Upper lobe of left lung (tissue), 6 donors: ENCODE measurements at regions not wholly inside any gene's neighbourhood (a gene's known extent, or its start where the extent isn't known, plus 50 kb on each side); places are given as distances from the start of the nearest gene placed in this dataset.

Experiments
- ATAC-seq, 2 donors: fragments of 200-7000 bp; cut with Tn5 transposase; one replicate each; pipeline ENCODE4 v1.9.1; 2022; ENCODE audit warnings: mild to moderate bottlenecking in 2 of 2, moderate library complexity in 2 of 2; ENCODE audit not compliant: low FRiP score in 2 of 2
- DNase-seq, 2 donors: peaks; one replicate each; pipeline ENCODE4 v3.0.0-alpha.2; 2019 to 2020
- H3K27ac ChIP-seq, 4 donors: fragments of 200-600 bp; sonication (generic); one replicate each; pipeline ENCODE4 v1.5.1; 2016 to 2019
- H3K27me3 ChIP-seq, 4 donors: fragments of 200-600 bp; sonication (generic); one replicate each; pipeline ENCODE4 v1.5.1; 2017 to 2019
- H3K36me3 ChIP-seq, 4 donors: fragments of 200-600 bp; sonication (generic); one replicate each; pipeline ENCODE4 v1.5.1; 2016 to 2019
- H3K4me1 ChIP-seq, 4 donors: fragments of 200-600 bp; sonication (generic); one replicate each; pipeline ENCODE4 v1.5.1; 2018 to 2019
- H3K4me3 ChIP-seq, 4 donors: fragments of 200-600 bp; sonication (generic); one replicate each; pipeline ENCODE4 v1.5.1; 2017 to 2019; ENCODE audit warnings: mild to moderate bottlenecking in 2 of 4, moderate library complexity in 1 of 4
- H3K9me3 ChIP-seq, 4 donors: fragments of 200-600 bp; sonication (generic); one replicate each; pipeline ENCODE4 v1.5.1; 2018 to 2019
- CTCF ChIP-seq, 6 experiments: fragments of 450-650 bp in 4 of 6; fragments of 200-600 bp in 2 of 6; sonication (generic) in 2 of 6; IDR thresholded peaks; one replicate each; pipeline ENCODE4 v1.5.1; 2016 to 2019; ENCODE audit warnings: antibody characterized with exemption in 6 of 6
- EP300 ChIP-seq, 4 donors: sonication (generic); formaldehyde crosslinking; IDR thresholded peaks; one replicate each; pipeline ENCODE4 v1.5.1; 2017; ENCODE audit warnings: antibody characterized with exemption in 4 of 4, control low read depth in 2 of 4
- POLR2A ChIP-seq, 4 donors: fragments of 450-650 bp; IDR thresholded peaks; one replicate each; pipeline ENCODE4 v1.5.1; 2016 to 2017; ENCODE audit warnings: antibody characterized with exemption in 4 of 4, mild to moderate bottlenecking in 2 of 4
- POLR2AphosphoS5 ChIP-seq, 2 donors: sonication (generic); formaldehyde crosslinking; IDR thresholded peaks; one replicate each; pipeline ENCODE4 v1.5.1; 2017; ENCODE audit warnings: antibody characterized with exemption in 2 of 2
- WGBS, 2 donors: methylation state at CpG; one replicate each; pipeline ENCODE4 v1.1.5; 2017 to 2018; 5-methylcytosine and 5-hydroxymethylcytosine counted together
- donor health status: DM: no; HTN: no; CAD: no; lungs with moderate emphysema.
- donor health status: DM: no; HTN: yes; CAD: no; lungs with severe emphysema.

GRCh38 chr19:33998739-33999345 is 173.5 kb upstream of the LSM14A start:
- ATAC-seq: no peak
- TF ChIP-seq POLR2A (IDR thresholded peaks at IDR 0.05): no peak
- TF ChIP-seq CTCF (IDR thresholded peaks at IDR 0.05): peak in 5 of 6 experiments; percentile 10 to 36 (median 14)
- no peaks in the 10 kb centered on the region for H3K4me1 ChIP-seq
- no peak overlapping the region for H3K27ac ChIP-seq
- H3K4me3 ChIP-seq: no peak overlapping the region
- no peak for DNase-seq
- H3K9me3 ChIP-seq: no peaks in the 10 kb centered on the region
- no peaks in the 10 kb centered on the region for H3K27me3 ChIP-seq
- no peaks in the 10 kb centered on the region for H3K36me3 ChIP-seq
- 71 to 82% methylated on average over 4 of the region's 4 CpGs for WGBS, 2 donors

GRCh38 chr19:34017024-34017423 is 155.3 kb upstream of the LSM14A start:
- Histone ChIP-seq H3K4me3 (no peak overlapping the region), H3K27ac (no peak overlapping the region), H3K9me3 (peaks cover 0 to 7% (median 2%) of the 10 kb centered on the region in 4 donors), H3K27me3 (no peaks in the 10 kb centered on the region), H3K36me3 (no peaks in the 10 kb centered on the region), H3K4me1 (no peaks in the 10 kb centered on the region)
- TF ChIP-seq EP300 (IDR thresholded peaks at IDR 0.05): no peak
- TF ChIP-seq POLR2A (IDR thresholded peaks at IDR 0.05): no peak
- no peak for TF ChIP-seq CTCF (IDR thresholded peaks at IDR 0.05)
- TF ChIP-seq POLR2AphosphoS5 (IDR thresholded peaks at IDR 0.05): no peak
- 59 to 66% methylated on average over 3 of the region's 3 CpGs for WGBS, 2 donors
- DNase-seq (no peak), ATAC-seq (no peak)

DNA sequence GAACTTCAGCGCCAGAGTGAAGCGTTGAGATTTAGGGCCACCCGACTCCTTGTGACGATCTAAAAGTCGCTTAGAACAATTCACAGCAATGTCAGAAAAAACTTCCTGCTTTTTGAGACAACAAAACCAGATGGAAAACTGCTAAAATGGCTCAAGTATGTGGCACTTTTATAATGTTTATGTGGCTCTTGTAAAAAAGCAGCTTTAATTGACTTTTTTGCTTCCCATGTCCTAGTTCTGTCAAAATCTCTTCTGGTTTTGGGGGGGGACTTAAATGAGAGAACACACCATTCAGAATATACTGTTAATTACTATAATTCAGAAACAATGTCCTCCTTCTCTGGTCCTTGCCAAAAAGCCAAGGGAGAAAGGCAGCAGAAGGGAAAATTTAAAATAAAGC is 154.7 kb upstream of the LSM14A start:
- no peak for ATAC-seq
- DNase-seq: no peak
- H3K36me3 ChIP-seq: no peaks in the 10 kb centered on the region
- TF ChIP-seq EP300 (IDR thresholded peaks at IDR 0.05) (no peak), POLR2A (IDR thresholded peaks at IDR 0.05) (no peak), POLR2AphosphoS5 (IDR thresholded peaks at IDR 0.05) (no peak), CTCF (IDR thresholded peaks at IDR 0.05) (no peak)
- no peak overlapping the region for H3K27ac ChIP-seq
- no peaks in the 10 kb centered on the region for H3K27me3 ChIP-seq
- 58 to 73% methylated on average over 5 of the region's 5 CpGs for WGBS, 2 donors
- no peaks in the 10 kb centered on the region for H3K4me1 ChIP-seq
- H3K9me3 ChIP-seq: peaks cover 0 to 7% (median 2%) of the 10 kb centered on the region in 4 donors
- no peak overlapping the region for H3K4me3 ChIP-seq

DNA sequence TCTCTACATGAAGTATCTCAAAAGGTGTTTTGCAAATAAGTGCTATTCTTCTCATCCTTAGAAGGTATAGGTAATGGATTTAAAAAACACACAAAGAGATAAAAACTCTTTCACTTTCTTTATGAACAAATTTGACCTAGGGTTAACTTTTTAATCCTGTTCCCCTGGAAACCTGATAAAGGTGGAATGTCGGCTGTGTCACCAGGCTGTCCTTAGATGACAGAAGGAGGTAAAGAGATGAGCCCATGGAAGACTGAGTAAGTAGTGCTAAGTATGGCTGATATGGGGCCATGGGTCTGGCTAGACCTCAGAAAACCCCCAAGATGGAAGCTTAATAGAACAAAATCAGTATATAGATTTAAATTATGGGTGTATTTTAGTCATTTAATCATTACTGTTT is 153.8 kb upstream of the LSM14A start:
- Histone ChIP-seq H3K4me3 (no peak overlapping the region), H3K27me3 (no peaks in the 10 kb centered on the region), H3K36me3 (no peaks in the 10 kb centered on the region), H3K4me1 (no peaks in the 10 kb centered on the region), H3K27ac (no peak overlapping the region), H3K9me3 (peaks cover 0 to 15% (median 9%) of the 10 kb centered on the region in 4 donors)
- 36 to 38% methylated on average over 1 of the region's 1 CpG for WGBS, 2 donors
- DNase-seq (no peak), ATAC-seq (no peak)
- TF ChIP-seq POLR2AphosphoS5 (IDR thresholded peaks at IDR 0.05): no peak
- no peak for TF ChIP-seq POLR2A (IDR thresholded peaks at IDR 0.05)

DNA sequence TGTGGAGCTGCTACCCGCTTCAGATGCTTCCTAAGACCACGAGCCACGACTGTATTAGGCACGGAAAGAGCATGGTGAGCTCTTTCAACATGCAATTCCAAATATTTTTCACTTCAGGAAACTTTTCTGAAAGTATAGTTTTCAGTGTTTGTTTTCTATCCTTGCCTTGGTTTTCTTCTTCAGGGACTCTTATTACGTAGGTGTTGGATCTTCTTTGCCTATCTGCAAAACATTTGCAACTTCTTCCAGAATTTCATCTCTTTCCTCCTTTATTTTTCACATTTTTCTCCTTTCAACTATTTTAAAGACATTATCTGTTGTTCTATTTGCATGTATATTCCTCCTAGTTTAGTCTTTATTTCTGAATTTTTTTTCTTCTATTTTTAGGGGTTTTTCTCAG is 148.9 kb upstream of the LSM14A start:
- ATAC-seq (no peak), DNase-seq (no peak)
- peaks cover 0 to 15% (median 14%) of the 10 kb centered on the region in 4 donors for H3K9me3 ChIP-seq
- H3K27me3 ChIP-seq: no peaks in the 10 kb centered on the region
- 92 to 93% methylated on average over 5 of the region's 5 CpGs for WGBS, 2 donors
- no peak overlapping the region for H3K27ac ChIP-seq
- H3K4me1 ChIP-seq: no peaks in the 10 kb centered on the region
- no peak overlapping the region for H3K4me3 ChIP-seq
- TF ChIP-seq POLR2A (IDR thresholded peaks at IDR 0.05): no peak
- no peak for TF ChIP-seq POLR2AphosphoS5 (IDR thresholded peaks at IDR 0.05)
- no peak for TF ChIP-seq EP300 (IDR thresholded peaks at IDR 0.05)
- TF ChIP-seq CTCF (IDR thresholded peaks at IDR 0.05): no peak
- no peaks in the 10 kb centered on the region for H3K36me3 ChIP-seq
